Stimulated activated memory B cell treated with anti-CD40 and anti-IgM and Interleukin-4, amounts not matched to agents 10 μg/mL and 1 μg/mL and 100 μg/mL, for 72 hours (primary cell): ENCODE measurements at regions not wholly inside any gene's neighbourhood (a gene's known extent, or its start where the extent isn't known, plus 50 kb on each side); places are given as distances from the start of the nearest gene placed in this dataset.

Experiments
- ATAC-seq: fragments of 150-1000 bp; cut with Tn5 transposase; 2 replicates; pipeline ENCODE4 v1.10.0; 2021
- H3K27ac Mint-ChIP-seq: one replicate; pipeline ENCODE4 v1.8.0; 2022; ENCODE audit warnings: mild to moderate bottlenecking, mixed read lengths
- H3K27me3 Mint-ChIP-seq: one replicate; pipeline ENCODE4 v1.8.0; 2022; ENCODE audit warnings: mixed read lengths
- H3K36me3 Mint-ChIP-seq: one replicate; pipeline ENCODE4 v1.8.0; 2022; ENCODE audit warnings: mixed read lengths
- H3K4me1 Mint-ChIP-seq: one replicate; pipeline ENCODE4 v1.8.0; 2022; ENCODE audit warnings: mixed read lengths
- H3K4me3 Mint-ChIP-seq: one replicate; pipeline ENCODE4 v1.8.0; 2022; ENCODE audit warnings: mild to moderate bottlenecking, moderate library complexity, mixed read lengths
- H3K9me3 Mint-ChIP-seq: one replicate; pipeline ENCODE4 v1.8.0; 2022; ENCODE audit warnings: mixed read lengths

GRCh38 chr10:3595736-3596135 lies 189.3 kb downstream of the KLF6 start:
- ATAC-seq: no peak
- peaks cover 19% of the 10 kb centered on the region for H3K27me3 Mint-ChIP-seq
- no peaks in the 10 kb centered on the region for H3K9me3 Mint-ChIP-seq
- H3K36me3 Mint-ChIP-seq: no peaks in the 10 kb centered on the region
- no peaks in the 10 kb centered on the region for H3K4me1 Mint-ChIP-seq
- no peak overlapping the region for H3K4me3 Mint-ChIP-seq
- H3K27ac Mint-ChIP-seq: no peak overlapping the region

DNA sequence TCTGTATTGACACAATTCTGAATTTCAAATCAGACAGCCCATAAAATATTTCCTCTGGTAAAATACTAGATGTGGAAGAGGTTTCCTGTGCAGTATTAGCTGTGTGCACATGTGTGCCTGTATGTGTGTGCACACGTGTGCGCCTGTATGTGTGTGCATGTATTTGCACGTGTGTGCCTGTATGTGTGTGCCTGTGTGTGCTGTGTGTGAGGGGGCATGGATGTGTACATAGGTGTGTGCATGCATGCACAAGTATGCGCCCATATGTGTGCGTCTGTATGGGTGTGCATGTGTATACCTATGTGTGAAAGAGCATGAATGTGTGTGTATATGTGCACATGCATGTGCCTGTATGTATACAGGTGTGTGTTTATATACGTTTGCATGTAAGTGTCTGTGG lies 191.4 kb downstream of the KLF6 start:
- Mint-ChIP-seq H3K36me3 (no peaks in the 10 kb centered on the region), H3K27ac (no peak overlapping the region), H3K4me3 (no peak overlapping the region), H3K4me1 (no peaks in the 10 kb centered on the region), H3K9me3 (no peaks in the 10 kb centered on the region), H3K27me3 (peaks cover 13% of the 10 kb centered on the region)
- ATAC-seq: no peak

GRCh38 chr10:3592424-3592823 lies 192.6 kb downstream of the KLF6 start:
- Mint-ChIP-seq H3K27me3 (peaks cover 11% of the 10 kb centered on the region), H3K4me3 (no peak overlapping the region), H3K4me1 (no peaks in the 10 kb centered on the region), H3K27ac (no peak overlapping the region), H3K9me3 (no peaks in the 10 kb centered on the region), H3K36me3 (no peaks in the 10 kb centered on the region)
- ATAC-seq: no peak

- ATAC-seq: no peak
- peaks cover 23% of the 10 kb centered on the region for H3K27me3 Mint-ChIP-seq
Observed at GRCh38 chr10:3588816-3589215, 196.2 kb downstream of the KLF6 start.

DNA sequence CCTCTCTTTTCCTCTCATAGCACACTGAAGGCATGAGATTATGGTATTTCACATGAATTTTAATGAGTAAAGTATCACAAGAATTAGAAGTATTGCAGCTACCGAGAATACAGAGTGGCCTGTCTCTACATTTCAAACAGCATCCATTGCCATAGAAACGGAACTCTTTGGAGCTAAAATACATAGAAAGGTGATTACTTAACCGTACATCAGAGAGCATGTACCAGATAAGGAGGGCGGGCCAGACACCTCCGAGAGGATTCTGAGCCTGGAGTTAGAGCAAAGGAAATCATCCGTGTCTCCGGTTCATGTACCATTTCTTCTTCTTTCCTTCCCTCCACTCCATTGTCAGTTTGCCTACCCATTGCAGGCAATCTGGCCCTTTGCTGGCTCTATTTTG lies 196.7 kb downstream of the KLF6 start:
- H3K4me3 Mint-ChIP-seq: no peak overlapping the region
- no peaks in the 10 kb centered on the region for H3K9me3 Mint-ChIP-seq
- H3K36me3 Mint-ChIP-seq: no peaks in the 10 kb centered on the region
- no peak overlapping the region for H3K27ac Mint-ChIP-seq
- peaks cover 23% of the 10 kb centered on the region for H3K27me3 Mint-ChIP-seq
- no peak for ATAC-seq
- H3K4me1 Mint-ChIP-seq: no peaks in the 10 kb centered on the region

More at GRCh38 chr10:3588816-3589215, 196.2 kb downstream of the KLF6 start:
- no peaks in the 10 kb centered on the region for H3K36me3 Mint-ChIP-seq
- no peak overlapping the region for H3K27ac Mint-ChIP-seq
- H3K4me1 Mint-ChIP-seq: no peaks in the 10 kb centered on the region
- no peak overlapping the region for H3K4me3 Mint-ChIP-seq
- H3K9me3 Mint-ChIP-seq: no peaks in the 10 kb centered on the region

GRCh38 chr10:3584926-3585784 lies 199.9 kb downstream of the KLF6 start:
- H3K4me3 Mint-ChIP-seq: no peak overlapping the region
- peaks cover 23% of the 10 kb centered on the region for H3K27me3 Mint-ChIP-seq
- no peak overlapping the region for H3K27ac Mint-ChIP-seq
- H3K36me3 Mint-ChIP-seq: no peaks in the 10 kb centered on the region
- ATAC-seq: no peak
- H3K4me1 Mint-ChIP-seq: no peaks in the 10 kb centered on the region
- H3K9me3 Mint-ChIP-seq: no peaks in the 10 kb centered on the region

DNA sequence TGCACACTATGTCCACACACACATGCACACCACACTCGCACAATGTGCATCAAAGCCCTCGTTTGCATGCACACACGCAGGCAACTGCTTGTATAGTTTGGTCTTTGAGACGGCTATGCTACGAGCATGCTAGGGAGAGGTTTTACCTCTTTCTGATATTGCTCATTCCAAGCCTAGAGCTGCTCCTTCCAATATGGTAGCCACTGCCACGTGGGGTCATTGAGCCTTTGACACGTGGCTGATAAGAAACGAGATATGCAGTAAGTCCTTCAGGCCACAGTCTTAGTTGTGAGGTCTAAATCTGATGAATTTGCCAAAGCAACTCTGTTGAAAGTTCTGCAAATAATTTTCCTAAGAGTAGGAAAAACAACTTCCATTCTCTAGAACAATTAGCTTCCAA lies 204.4 kb downstream of the KLF6 start:
- H3K36me3 Mint-ChIP-seq: no peaks in the 10 kb centered on the region
- H3K4me3 Mint-ChIP-seq: no peak overlapping the region
- peaks cover 25% of the 10 kb centered on the region for H3K27me3 Mint-ChIP-seq
- H3K27ac Mint-ChIP-seq: no peak overlapping the region
- H3K9me3 Mint-ChIP-seq: no peaks in the 10 kb centered on the region
- peaks cover 13% of the 10 kb centered on the region for H3K4me1 Mint-ChIP-seq
- ATAC-seq: no peak

GRCh38 chr10:3579845-3580244 lies 205.2 kb downstream of the KLF6 start:
- H3K9me3 Mint-ChIP-seq: no peaks in the 10 kb centered on the region
- H3K36me3 Mint-ChIP-seq: no peaks in the 10 kb centered on the region
- peaks cover 13% of the 10 kb centered on the region for H3K4me1 Mint-ChIP-seq
- peak overlapping the region; percentile 50 for H3K27ac Mint-ChIP-seq
- ATAC-seq: no peak
- H3K4me3 Mint-ChIP-seq: no peak overlapping the region
- H3K27me3 Mint-ChIP-seq: peaks cover 22% of the 10 kb centered on the region

- peaks cover 13% of the 10 kb centered on the region for H3K4me1 Mint-ChIP-seq
- H3K27me3 Mint-ChIP-seq: peaks cover 11% of the 10 kb centered on the region
- H3K36me3 Mint-ChIP-seq: no peaks in the 10 kb centered on the region
- H3K9me3 Mint-ChIP-seq: no peaks in the 10 kb centered on the region
- no peak overlapping the region for H3K27ac Mint-ChIP-seq
- ATAC-seq: no peak
- H3K4me3 Mint-ChIP-seq: no peak overlapping the region
Observed at GRCh38 chr10:3578682-3579081, 206.3 kb downstream of the KLF6 start.

GRCh38 chr10:3578159-3578558 lies 206.8 kb downstream of the KLF6 start:
- no peaks in the 10 kb centered on the region for H3K9me3 Mint-ChIP-seq
- peaks cover 11% of the 10 kb centered on the region for H3K27me3 Mint-ChIP-seq
- H3K27ac Mint-ChIP-seq: no peak overlapping the region
- H3K4me3 Mint-ChIP-seq: no peak overlapping the region
- no peak for ATAC-seq
- H3K4me1 Mint-ChIP-seq: peaks cover 13% of the 10 kb centered on the region
- H3K36me3 Mint-ChIP-seq: no peaks in the 10 kb centered on the region

DNA sequence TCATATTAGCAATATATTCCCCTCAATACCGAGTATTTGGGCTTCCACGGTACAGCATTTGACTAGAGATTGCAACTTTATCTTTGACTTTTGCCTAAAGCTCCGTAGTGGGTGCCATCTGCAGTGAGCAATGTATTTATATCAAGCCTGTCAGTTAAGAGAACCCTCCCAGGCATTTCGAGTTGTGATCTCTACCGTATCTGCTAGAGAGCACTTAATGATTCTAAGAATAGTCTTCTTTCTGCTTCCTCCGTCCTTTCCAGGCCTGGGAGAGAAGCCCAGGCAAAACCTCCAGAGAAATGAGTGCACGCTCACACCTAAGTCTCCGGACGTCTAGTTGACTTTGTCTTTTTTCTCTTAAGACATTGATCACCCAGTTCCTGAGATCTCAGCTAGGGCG lies 210.6 kb downstream of the KLF6 start:
- no peak for ATAC-seq
- peaks cover 16% of the 10 kb centered on the region for H3K27me3 Mint-ChIP-seq
- no peak overlapping the region for H3K27ac Mint-ChIP-seq
- no peaks in the 10 kb centered on the region for H3K9me3 Mint-ChIP-seq
- H3K4me3 Mint-ChIP-seq: no peak overlapping the region
- peaks cover 6% of the 10 kb centered on the region for H3K4me1 Mint-ChIP-seq
- no peaks in the 10 kb centered on the region for H3K36me3 Mint-ChIP-seq

DNA sequence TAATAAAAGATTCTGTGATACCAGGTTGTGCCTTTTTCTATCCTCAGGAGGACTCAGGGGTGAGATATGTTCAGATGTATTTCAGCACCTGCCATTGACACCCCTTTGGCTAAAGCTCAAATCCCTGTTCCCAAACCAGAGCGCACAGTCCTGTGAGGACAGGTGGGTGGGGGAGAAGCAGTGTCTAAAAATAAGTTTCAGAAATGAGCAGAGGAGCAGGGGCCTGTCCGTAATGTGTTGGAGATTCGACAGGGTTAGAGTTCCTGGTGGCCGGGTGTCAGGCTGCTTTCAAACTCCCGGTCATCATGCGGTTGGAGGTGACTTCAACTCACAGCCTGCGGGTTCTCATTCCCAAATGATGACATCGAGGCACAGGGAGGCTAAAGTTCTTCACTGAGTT lies 211.5 kb downstream of the KLF6 start:
- Mint-ChIP-seq H3K4me1 (no peaks in the 10 kb centered on the region), H3K4me3 (no peak overlapping the region), H3K27ac (no peak overlapping the region), H3K9me3 (no peaks in the 10 kb centered on the region), H3K36me3 (no peaks in the 10 kb centered on the region), H3K27me3 (peaks cover 11% of the 10 kb centered on the region)
- no peak for ATAC-seq

DNA sequence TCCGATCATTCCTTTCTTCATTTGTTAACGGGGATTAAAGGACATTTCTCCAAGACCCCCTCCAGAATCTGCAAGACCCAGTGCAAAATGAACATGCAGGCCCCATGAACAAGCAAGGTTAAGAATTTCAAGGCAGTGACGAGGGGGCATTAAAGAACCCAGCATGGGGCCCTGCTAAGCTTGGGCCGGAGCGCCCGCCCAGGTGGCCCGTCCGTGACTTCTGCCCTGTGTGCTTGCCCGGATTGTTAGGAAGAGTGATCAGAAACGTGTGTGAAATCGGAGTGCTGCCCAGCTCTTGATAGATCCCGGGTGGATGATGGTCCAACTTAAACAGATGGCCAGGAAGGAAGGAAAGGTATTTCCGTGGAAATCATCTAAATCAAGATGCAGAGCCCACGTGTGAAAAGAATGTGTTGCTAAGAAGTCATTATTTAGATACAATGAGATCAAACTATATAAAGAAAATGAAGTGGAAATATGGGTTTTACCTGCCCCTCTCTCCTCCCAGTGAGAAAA lies 213.6 kb downstream of the KLF6 start:
- Mint-ChIP-seq H3K9me3 (no peaks in the 10 kb centered on the region), H3K36me3 (no peaks in the 10 kb centered on the region), H3K27ac (no peak overlapping the region), H3K4me1 (no peaks in the 10 kb centered on the region), H3K27me3 (peaks cover 11% of the 10 kb centered on the region), H3K4me3 (no peak overlapping the region)
- ATAC-seq: no peak

DNA sequence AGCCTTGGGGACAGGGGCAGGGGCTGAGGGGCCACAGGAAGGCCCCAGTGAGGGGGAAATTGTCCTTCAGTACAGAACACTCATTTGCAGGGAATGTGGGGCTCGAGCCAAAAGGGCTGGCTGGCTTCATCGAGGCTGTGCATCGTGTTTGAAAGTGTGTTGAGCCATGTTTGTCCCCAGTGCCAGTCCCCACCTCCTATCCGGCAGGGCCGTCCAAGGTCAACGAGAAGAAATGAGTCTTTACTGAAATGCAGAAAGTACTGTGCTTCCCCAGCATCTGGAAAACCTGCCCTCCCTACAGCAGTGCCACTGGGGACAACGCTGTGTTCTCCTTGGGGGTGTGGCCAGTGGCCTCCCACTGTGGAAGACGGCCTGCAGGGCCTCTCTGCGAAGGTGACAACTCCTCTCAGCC lies 214.1 kb downstream of the KLF6 start:
- Mint-ChIP-seq H3K9me3 (no peaks in the 10 kb centered on the region), H3K4me1 (no peaks in the 10 kb centered on the region), H3K27ac (no peak overlapping the region), H3K36me3 (no peaks in the 10 kb centered on the region), H3K4me3 (no peak overlapping the region), H3K27me3 (peaks cover 11% of the 10 kb centered on the region)
- ATAC-seq: no peak

- Mint-ChIP-seq H3K9me3 (no peaks in the 10 kb centered on the region), H3K4me1 (no peaks in the 10 kb centered on the region), H3K27me3 (peaks cover 11% of the 10 kb centered on the region), H3K27ac (no peak overlapping the region), H3K4me3 (no peak overlapping the region), H3K36me3 (no peaks in the 10 kb centered on the region)
- no peak for ATAC-seq
Observed at GRCh38 chr10:3570131-3570729, 214.8 kb downstream of the KLF6 start.

DNA sequence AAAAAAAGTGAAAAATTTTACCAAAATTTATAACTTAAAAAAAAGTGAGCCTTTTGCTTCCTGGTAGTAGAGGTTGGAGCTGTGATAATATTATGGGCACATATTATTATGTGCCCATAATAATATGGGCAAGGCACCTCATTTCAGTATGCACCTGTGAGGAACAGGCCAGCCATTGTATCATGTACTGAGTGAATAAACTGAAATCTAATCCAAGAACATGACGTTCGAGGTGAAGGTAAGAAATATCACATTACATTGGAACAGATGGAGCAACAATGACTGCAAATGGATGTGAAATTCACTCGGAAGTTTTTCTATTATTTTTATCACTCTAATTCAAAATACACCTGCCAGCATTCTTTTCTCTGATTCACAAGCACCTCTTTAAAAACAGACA lies 216.0 kb downstream of the KLF6 start:
- ATAC-seq: no peak
- Mint-ChIP-seq H3K27me3 (peaks cover 11% of the 10 kb centered on the region), H3K9me3 (no peaks in the 10 kb centered on the region), H3K4me1 (no peaks in the 10 kb centered on the region), H3K4me3 (no peak overlapping the region), H3K27ac (no peak overlapping the region), H3K36me3 (no peaks in the 10 kb centered on the region)
